Colon (tissue), 2 donors: ENCODE measurements at regions not wholly inside any gene's neighbourhood (a gene's known extent, or its start where the extent isn't known, plus 50 kb on each side); places are given as distances from the start of the nearest gene placed in this dataset.
"Not testable (repeated sequence)": the region's sequence is repeated elsewhere in the genome, so short reads cannot be mapped to it uniquely, and the experiment has no call there.

Experiments used
- FAIRE-seq: peaks from 2 replicates; lab custom pipeline; 2012; peaks lifted over from hg19 to GRCh38; lab: Jason Lieb, UNC
- donor health status: control.
- donor health status: control.

GRCh38 chr10:7056216-7056615 is 354.6 kb downstream of the SFMBT2 start:
- no peak for FAIRE-seq

GRCh38 chr10:7054915-7055314 is 355.9 kb downstream of the SFMBT2 start:
- FAIRE-seq, result no peak

GRCh38 chr10:7053195-7053594 is 357.6 kb downstream of the SFMBT2 start:
- FAIRE-seq, result no peak

- FAIRE-seq, result not testable (repeated sequence)
These were observed 360.8 kb downstream of the SFMBT2 start for GRCh38 chr10:7050024-7050423.

- no peak for FAIRE-seq
These were observed 362.8 kb downstream of the SFMBT2 start for GRCh38 chr10:7048061-7048460.

- FAIRE-seq, result no peak
These were observed 364.2 kb downstream of the SFMBT2 start for GRCh38 chr10:7046615-7047014.

GRCh38 chr10:7045891-7046599 is 364.8 kb downstream of the SFMBT2 start:
- no peak for FAIRE-seq

GRCh38 chr10:7043055-7043653 is 367.7 kb downstream of the SFMBT2 start:
- FAIRE-seq, result no peak

GRCh38 chr10:7042419-7043054 is 368.3 kb downstream of the SFMBT2 start:
- no peak for FAIRE-seq

- no peak for FAIRE-seq
These were observed 368.8 kb downstream of the SFMBT2 start for GRCh38 chr10:7042000-7042399.

- FAIRE-seq, result no peak
These were observed 370.2 kb downstream of the SFMBT2 start for GRCh38 chr10:7040681-7041080.

- no peak for FAIRE-seq
These were observed 371.0 kb downstream of the SFMBT2 start for GRCh38 chr10:7039859-7040258.

- FAIRE-seq, result no peak
These were observed 372.4 kb downstream of the SFMBT2 start for GRCh38 chr10:7038416-7038815.

GRCh38 chr10:7037434-7037833 is 373.4 kb downstream of the SFMBT2 start:
- not testable (repeated sequence) for FAIRE-seq

- FAIRE-seq, result no peak
These were observed 373.9 kb downstream of the SFMBT2 start for GRCh38 chr10:7036951-7037350.

GRCh38 chr10:7035126-7035761 is 375.6 kb downstream of the SFMBT2 start:
- FAIRE-seq, result no peak

GRCh38 chr10:7033031-7033430 is 377.8 kb downstream of the SFMBT2 start:
- no peak for FAIRE-seq

- FAIRE-seq, result no peak
These were observed 380.5 kb downstream of the SFMBT2 start for GRCh38 chr10:7030134-7030855.

GRCh38 chr10:7029672-7030071 is 381.2 kb downstream of the SFMBT2 start:
- no peak for FAIRE-seq

- FAIRE-seq, result no peak
These were observed 382.0 kb downstream of the SFMBT2 start for GRCh38 chr10:7028809-7029166.

- no peak for FAIRE-seq
These were observed 382.7 kb downstream of the SFMBT2 start for GRCh38 chr10:7027913-7028808.
